Kidney epithelial cell (primary cell): ENCODE measurements at regions not wholly inside any gene's neighbourhood (a gene's known extent, or its start where the extent isn't known, plus 50 kb on each side); places are given as distances from the start of the nearest gene placed in this dataset.

ENCODE experiments used
- DNase-seq: peaks from one replicate; pipeline ENCODE4 v3.0.0-alpha.2; 2010; ENCODE audit warnings: low read depth
- H3K27me3 ChIP-seq: 2 replicates; pipeline ENCODE4 v1.6.0; 2011; ENCODE audit warnings: low read length; ENCODE audit not compliant: control insufficient read depth, insufficient read depth
- H3K36me3 ChIP-seq: 2 replicates; pipeline ENCODE4 v1.5.1; 2011; ENCODE audit warnings: low read length; ENCODE audit not compliant: control insufficient read depth, insufficient read depth
- H3K4me3 ChIP-seq: 2 replicates; pipeline ENCODE4 v1.5.1; 2011; ENCODE audit warnings: low read depth, mild to moderate bottlenecking, control low read depth, low read length
- CTCF ChIP-seq: IDR thresholded peaks from 2 replicates; pipeline ENCODE4 v1.5.1; 2011; ENCODE audit warnings: mild to moderate bottlenecking, moderate library complexity, low read length, control low read depth, inconsistent platforms; ENCODE audit not compliant: insufficient read depth, poor library complexity, severe bottlenecking

- Histone ChIP-seq H3K36me3 (no peaks in the 10 kb centered on the region), H3K27me3 (no peaks in the 10 kb centered on the region), H3K4me3 (no peak overlapping the region)
- DNase-seq, result no peak
- no peak for TF ChIP-seq CTCF
Observed at GRCh38 chr22:48082284-48082683, 1319.8 kb downstream of the TBC1D22A start.

DNA sequence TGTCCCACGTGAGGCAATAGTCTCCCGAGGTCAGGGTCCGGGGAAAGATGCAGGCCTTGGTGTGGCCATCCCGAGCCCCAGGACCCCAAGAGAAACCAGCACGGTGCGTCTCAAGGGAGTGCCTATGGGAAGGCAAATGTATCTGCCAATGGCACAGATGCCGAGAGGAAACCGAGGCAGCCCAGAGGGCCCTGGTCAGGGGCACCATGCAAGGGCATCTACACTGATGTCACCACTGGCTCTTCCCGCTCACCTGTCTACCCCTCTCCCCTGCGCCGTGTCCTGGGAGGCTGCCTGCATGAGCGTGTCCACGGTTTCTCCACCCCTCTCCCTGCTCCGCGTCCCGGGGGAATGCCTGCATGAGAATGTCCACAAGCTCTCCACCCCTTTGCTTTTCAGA lies 1318.8 kb downstream of the TBC1D22A start:
- no peak for DNase-seq
- H3K27me3 ChIP-seq, result no peaks in the 10 kb centered on the region
- no peak for TF ChIP-seq CTCF
- no peak overlapping the region for H3K4me3 ChIP-seq
- H3K36me3 ChIP-seq, result no peaks in the 10 kb centered on the region

DNA sequence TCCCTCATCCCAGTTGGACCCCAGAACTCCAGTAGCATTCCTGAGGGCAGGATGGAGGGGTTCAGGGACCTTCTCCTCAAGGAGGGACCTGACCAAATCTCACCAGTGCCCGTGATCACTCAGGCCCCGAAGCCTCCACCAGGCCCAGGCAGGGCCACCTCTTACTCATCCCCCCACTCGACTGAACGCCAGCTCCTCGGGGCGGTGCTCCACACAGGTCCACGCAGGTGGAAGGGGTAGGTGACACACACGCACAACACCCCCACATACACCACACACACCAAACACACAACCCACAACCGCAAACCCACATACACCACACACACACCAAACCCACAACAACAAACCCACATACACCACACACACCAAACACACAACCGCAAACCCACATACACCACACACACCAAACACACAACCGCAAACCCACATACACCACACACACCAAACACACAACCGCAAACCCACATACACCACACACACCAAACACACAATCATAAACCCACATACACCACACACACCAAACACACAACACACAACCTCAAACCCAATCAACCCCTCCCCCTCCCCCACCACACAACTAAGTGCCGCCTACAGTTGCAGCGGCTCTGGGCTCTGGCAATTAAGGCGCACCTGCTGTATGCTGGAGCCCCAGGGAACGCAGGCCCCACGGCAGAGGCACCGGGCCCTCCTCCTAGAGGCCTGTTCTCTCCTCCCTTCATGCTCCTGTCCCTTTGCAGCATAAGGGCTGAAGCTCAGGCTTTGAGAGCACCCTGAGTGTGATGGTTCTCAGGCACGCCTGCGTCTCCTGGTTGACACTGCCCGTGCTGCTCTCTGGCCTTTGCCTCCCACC lies 1318.1 kb downstream of the TBC1D22A start:
- Histone ChIP-seq H3K27me3 (no peaks in the 10 kb centered on the region), H3K4me3 (no peak overlapping the region), H3K36me3 (no peaks in the 10 kb centered on the region)
- no peak for DNase-seq
- TF ChIP-seq CTCF, result no peak

DNA sequence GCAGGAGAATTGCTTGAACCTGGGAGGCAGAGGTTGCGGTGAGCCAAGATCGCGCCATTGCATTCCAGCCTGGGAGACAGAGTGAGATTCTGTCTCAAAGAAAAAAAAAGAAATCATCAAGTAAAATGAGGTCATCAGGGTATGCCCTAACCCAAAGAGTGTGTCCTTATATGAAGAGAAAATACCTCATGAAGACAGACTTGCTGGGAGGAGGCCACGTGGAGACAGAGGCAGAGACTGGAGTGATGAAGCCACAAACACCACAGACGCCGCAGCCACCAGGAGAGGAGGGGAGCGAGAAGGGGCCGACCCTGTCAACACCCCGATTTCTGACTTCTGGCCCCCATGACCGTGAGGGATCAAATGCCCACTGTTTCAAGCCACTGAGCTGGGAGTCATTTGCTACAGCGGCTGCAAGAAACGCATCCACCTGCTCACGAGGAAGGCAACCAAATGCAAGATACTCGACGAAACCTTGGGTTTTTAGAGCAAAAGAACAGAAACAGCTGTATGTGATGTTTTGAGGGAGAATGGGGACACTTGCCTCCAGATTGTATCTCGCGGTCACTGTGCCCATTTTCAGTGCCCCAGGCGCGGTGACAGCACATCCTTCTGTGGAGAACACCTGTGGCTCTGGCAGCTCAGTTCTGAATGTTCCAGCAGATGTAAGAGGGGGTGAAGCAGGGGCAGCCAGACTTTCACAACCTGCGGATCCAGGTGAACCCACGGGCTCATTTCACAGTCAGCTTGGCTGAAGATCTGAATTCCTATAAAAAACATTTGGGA lies 1317.2 kb downstream of the TBC1D22A start:
- TF ChIP-seq CTCF, result no peak
- H3K4me3 ChIP-seq, result no peak overlapping the region
- H3K36me3 ChIP-seq, result no peaks in the 10 kb centered on the region
- DNase-seq, result no peak
- no peaks in the 10 kb centered on the region for H3K27me3 ChIP-seq

GRCh38 chr22:48078825-48079224 lies 1316.4 kb downstream of the TBC1D22A start:
- no peak for TF ChIP-seq CTCF

More at GRCh38 chr22:48078825-48079224, 1316.4 kb downstream of the TBC1D22A start:
- DNase-seq, result no peak
- Histone ChIP-seq H3K36me3 (no peaks in the 10 kb centered on the region), H3K4me3 (no peak overlapping the region), H3K27me3 (no peaks in the 10 kb centered on the region)
